ENCODE measurements at regions not wholly inside any gene's neighbourhood (a gene's known extent, or its start where the extent isn't known, plus 50 kb on each side); places are given as distances from the start of the nearest gene placed in this dataset.

GRCh38 chr4:120319046-120319767 is 252.6 kb upstream of the MAD2L1 start (continued):
- TF ChIP-seq REST (IDR thresholded peaks at IDR 0.05; ENCODE audit: borderline replicate concordance in 1 of 2, low read depth in 1 of 2, low read length in 2 of 2): no peak

GRCh38 chr4:120318196-120318846 is 251.7 kb upstream of the MAD2L1 start:
- ChIA-PET POLR2A (no interaction called here), CTCF (ENCODE audit: low intra/inter-chr PET ratio, low total read pairs) (no interaction called here)
- Histone ChIP-seq H3K4me2 (ENCODE audit: low read depth, low read length) (no peak overlapping the region), H3K36me3 (replicated peaks in 1 of 2; ENCODE audit: control insufficient read depth in 1 of 2, insufficient read depth in 2 of 2, low read length in 2 of 2) (no peaks in the 10 kb centered on the region), H3K4me3 (replicated peaks in 1 of 3; ENCODE audit: insufficient read depth in 1 of 3, low read depth in 2 of 3, low read length in 3 of 3) (no peak overlapping the region), H3K4me1 (ENCODE audit: insufficient read depth, low read length) (no peaks in the 10 kb centered on the region), H3K27ac (ENCODE audit: extremely low read length, insufficient read depth, low read length) (no peak overlapping the region), H2AFZ (ENCODE audit: low read length) (no peak overlapping the region), H3K9me3 (ENCODE audit: low read length) (no peaks in the 10 kb centered on the region), H3K9ac (ENCODE audit: insufficient read depth, low read depth, low read length) (no peak overlapping the region), H4K20me1 (ENCODE audit: insufficient read depth, low read length) (no peaks in the 10 kb centered on the region), H3K79me2 (ENCODE audit: insufficient read depth, low read length) (no peaks in the 10 kb centered on the region), H3K27me3 (ENCODE audit: control insufficient read depth in 1 of 2, insufficient read depth in 2 of 2, low read length in 2 of 2) (no peaks in the 10 kb centered on the region)
- intact Hi-C loops (cut with micrococcal nuclease; ENCODE audit: unreplicated experiment): loop anchor here (5.0 kb wide), 1 partner anchor 1294 kb away; no protein-coding TSS in a partner anchor
- no peak for ATAC-seq
- BruUV-seq (replicated peaks): no TSS peak
- DNase-seq (ENCODE audit: low spot score): no peak
- WGBS (ENCODE audit: low lambda C conversion rate): 1% methylated on average over 5 of the region's 5 CpGs
- in situ Hi-C loops (cut with HindIII; ENCODE audit: extremely low pct_ligation_motif_present, low pct_unique_long_range_greater_than_20kb): no loop called here
- FAIRE-seq: no peak
- TF ChIP-seq ZNF569 (CRISPR knock-in tag; IDR thresholded peaks at IDR 0.05; ENCODE audit: borderline replicate concordance): no peak
- no peak for TF ChIP-seq TP53 (CRISPR knock-in tag; conservative IDR thresholded peaks at IDR 0.05)
- no peak for TF ChIP-seq ONECUT2 (CRISPR knock-in tag; IDR thresholded peaks at IDR 0.05)
- no peak for TF ChIP-seq DMAP1 (CRISPR knock-in tag; IDR thresholded peaks at IDR 0.05)
- no peak for TF ChIP-seq PHF21A (CRISPR knock-in tag; IDR thresholded peaks at IDR 0.05)
- no peak for TF ChIP-seq ZBTB43 (CRISPR knock-in tag; conservative IDR thresholded peaks at IDR 0.05)
- TF ChIP-seq ZNF850 (CRISPR knock-in tag; conservative IDR thresholded peaks at IDR 0.05): no peak
- TF ChIP-seq ZIK1 (CRISPR knock-in tag; IDR thresholded peaks at IDR 0.05; ENCODE audit: borderline replicate concordance, low read depth): no peak
- TF ChIP-seq, protein P1, sequence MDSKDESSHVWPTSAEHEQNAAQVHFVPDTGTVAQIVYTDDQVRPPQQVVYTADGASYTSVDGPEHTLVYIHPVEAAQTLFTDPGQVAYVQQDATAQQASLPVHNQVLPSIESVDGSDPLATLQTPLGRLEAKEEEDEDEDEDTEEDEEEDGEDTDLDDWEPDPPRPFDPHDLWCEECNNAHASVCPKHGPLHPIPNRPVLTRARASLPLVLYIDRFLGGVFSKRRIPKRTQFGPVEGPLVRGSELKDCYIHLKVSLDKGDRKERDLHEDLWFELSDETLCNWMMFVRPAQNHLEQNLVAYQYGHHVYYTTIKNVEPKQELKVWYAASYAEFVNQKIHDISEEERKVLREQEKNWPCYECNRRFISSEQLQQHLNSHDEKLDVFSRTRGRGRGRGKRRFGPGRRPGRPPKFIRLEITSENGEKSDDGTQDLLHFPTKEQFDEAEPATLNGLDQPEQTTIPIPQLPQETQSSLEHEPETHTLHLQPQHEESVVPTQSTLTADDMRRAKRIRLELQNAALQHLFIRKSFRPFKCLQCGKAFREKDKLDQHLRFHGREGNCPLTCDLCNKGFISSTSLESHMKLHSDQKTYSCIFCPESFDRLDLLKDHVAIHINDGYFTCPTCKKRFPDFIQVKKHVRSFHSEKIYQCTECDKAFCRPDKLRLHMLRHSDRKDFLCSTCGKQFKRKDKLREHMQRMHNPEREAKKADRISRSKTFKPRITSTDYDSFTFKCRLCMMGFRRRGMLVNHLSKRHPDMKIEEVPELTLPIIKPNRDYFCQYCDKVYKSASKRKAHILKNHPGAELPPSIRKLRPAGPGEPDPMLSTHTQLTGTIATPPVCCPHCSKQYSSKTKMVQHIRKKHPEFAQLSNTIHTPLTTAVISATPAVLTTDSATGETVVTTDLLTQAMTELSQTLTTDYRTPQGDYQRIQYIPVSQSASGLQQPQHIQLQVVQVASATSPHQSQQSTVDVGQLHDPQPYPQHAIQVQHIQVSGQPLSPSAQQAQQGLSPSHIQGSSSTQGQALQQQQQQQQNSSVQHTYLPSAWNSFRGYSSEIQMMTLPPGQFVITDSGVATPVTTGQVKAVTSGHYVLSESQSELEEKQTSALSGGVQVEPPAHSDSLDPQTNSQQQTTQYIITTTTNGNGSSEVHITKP (CRISPR knock-in tag; IDR thresholded peaks at IDR 0.05; ENCODE audit: low read depth): no peak
- TF ChIP-seq ELF4 (CRISPR knock-in tag; IDR thresholded peaks at IDR 0.05; ENCODE audit: borderline replicate concordance): no peak
- TF ChIP-seq ZFP36 (IDR thresholded peaks at IDR 0.05; ENCODE audit: borderline replicate concordance, low read depth, low read length, partially characterized antibody): no peak
- no peak for TF ChIP-seq MIER2 (CRISPR knock-in tag; IDR thresholded peaks at IDR 0.05)

All from HepG2 (cell line).